Liver (tissue), 8 donors: ENCODE measurements at regions not wholly inside any gene's neighbourhood (a gene's known extent, or its start where the extent isn't known, plus 50 kb on each side); places are given as distances from the start of the nearest gene placed in this dataset.

Source experiments
- DNase-seq: peaks from one replicate; pipeline ENCODE4 v3.0.0-alpha.2; 2017; ENCODE audit warnings: low spot score
- H3K27ac ChIP-seq, 2 donors: one replicate each; pipeline ENCODE4 v1.7.0; 2013; ENCODE audit warnings: inconsistent platforms in 2 of 2, low read length in 2 of 2, control low read depth in 1 of 2, low read depth in 1 of 2, mild to moderate bottlenecking in 1 of 2
- H3K27me3 ChIP-seq, 4 donors: one replicate each; pipeline versions ENCODE4 v1.6.1 to v1.7.0; 2013; ENCODE audit warnings: low read length in 3 of 4, inconsistent platforms in 1 of 4, mild to moderate bottlenecking in 1 of 4, moderate library complexity in 1 of 4; ENCODE audit not compliant: control insufficient read depth in 4 of 4, insufficient read depth in 4 of 4
- H3K36me3 ChIP-seq, 4 donors: one replicate each; pipeline versions ENCODE4 v1.6.1 to v1.7.0; 2013; ENCODE audit warnings: low read length in 3 of 4, mild to moderate bottlenecking in 3 of 4, low read depth in 1 of 4, moderate library complexity in 1 of 4; ENCODE audit not compliant: control insufficient read depth in 4 of 4, insufficient read depth in 3 of 4
- H3K4me1 ChIP-seq, 4 donors: one replicate each; pipeline versions ENCODE4 v1.6.1 to v1.7.0; 2013; ENCODE audit warnings: low read length in 3 of 4, mild to moderate bottlenecking in 3 of 4, moderate library complexity in 1 of 4; ENCODE audit not compliant: control insufficient read depth in 4 of 4, insufficient read depth in 4 of 4
- H3K4me3 ChIP-seq, 3 donors: one replicate each; pipeline versions ENCODE4 v1.6.1 to v1.7.0; 2013; ENCODE audit warnings: low read length in 3 of 3, control low read depth in 1 of 3, low read depth in 1 of 3, mild to moderate bottlenecking in 1 of 3
- H3K9ac ChIP-seq, 2 donors: one replicate each; pipeline ENCODE4 v1.7.0; 2013; ENCODE audit warnings: low read length in 2 of 2, mild to moderate bottlenecking in 2 of 2, moderate library complexity in 2 of 2, control low read depth in 1 of 2, low read depth in 1 of 2
- H3K9me3 ChIP-seq, 4 donors: one replicate each; pipeline versions ENCODE4 v1.6.1 to v1.7.0; 2013; ENCODE audit warnings: low read length in 3 of 4; ENCODE audit not compliant: control insufficient read depth in 4 of 4
- ATF3 ChIP-seq: IDR thresholded peaks from 2 replicates; pipeline ENCODE4 v1.6.1; 2016; ENCODE audit warnings: antibody characterized with exemption
- CTCF ChIP-seq: fragments of 150-350 bp; IDR thresholded peaks from 2 replicates; pipeline ENCODE4 v1.5.1; 2017; ENCODE audit warnings: improper control_type of control experiment, low read depth, low read length; ENCODE audit not compliant: missing input control
- EGR1 ChIP-seq, 2 donors: IDR thresholded peaks; 2 replicates each; pipeline ENCODE4 v1.6.1; 2016 to 2018; ENCODE audit warnings: antibody characterized with exemption in 2 of 2, low read depth in 2 of 2
- FOXA1 ChIP-seq: IDR thresholded peaks from 2 replicates; pipeline ENCODE4 v1.6.1; 2016; ENCODE audit warnings: antibody characterized with exemption
- FOXA2 ChIP-seq: IDR thresholded peaks from 2 replicates; pipeline ENCODE4 v1.6.1; 2016; ENCODE audit warnings: antibody characterized with exemption
- GABPA ChIP-seq, 2 donors: IDR thresholded peaks in 1 of 2; conservative IDR thresholded peaks in 1 of 2; 2 replicates each; pipeline ENCODE4 v1.6.1; 2016; ENCODE audit warnings: antibody characterized with exemption in 2 of 2, mild to moderate bottlenecking in 1 of 2, moderate library complexity in 1 of 2
- HNF4A ChIP-seq, 2 donors: conservative IDR thresholded peaks; 2 replicates each; pipeline ENCODE4 v1.6.1; 2016; ENCODE audit warnings: antibody characterized with exemption in 2 of 2, mild to moderate bottlenecking in 2 of 2
- HNF4G ChIP-seq: IDR thresholded peaks from 2 replicates; pipeline ENCODE4 v1.6.1; 2016; ENCODE audit warnings: antibody characterized with exemption
- JUND ChIP-seq, 2 donors: IDR thresholded peaks; 2 replicates each; pipeline ENCODE4 v1.6.1; 2016; ENCODE audit warnings: antibody characterized with exemption in 2 of 2
- MAX ChIP-seq: IDR thresholded peaks from 2 replicates; pipeline ENCODE4 v1.6.1; 2016; ENCODE audit warnings: antibody characterized with exemption
- NR2F2 ChIP-seq: IDR thresholded peaks from 2 replicates; pipeline ENCODE4 v1.6.1; 2016; ENCODE audit warnings: antibody characterized with exemption
- RAD21 ChIP-seq, 2 donors: IDR thresholded peaks; 2 replicates each; pipeline ENCODE4 v1.6.1; 2016; ENCODE audit warnings: antibody characterized with exemption in 2 of 2, mild to moderate bottlenecking in 2 of 2
- REST ChIP-seq: IDR thresholded peaks from 2 replicates; pipeline ENCODE4 v1.6.1; 2016; ENCODE audit warnings: antibody characterized with exemption, mild to moderate bottlenecking
- TAF1 ChIP-seq: conservative IDR thresholded peaks from 2 replicates; pipeline ENCODE4 v1.6.1; 2016; ENCODE audit warnings: antibody characterized with exemption, mild to moderate bottlenecking
- YY1 ChIP-seq: IDR thresholded peaks from 2 replicates; pipeline ENCODE4 v1.6.1; 2016; ENCODE audit warnings: antibody characterized with exemption, mild to moderate bottlenecking
- ZBTB33 ChIP-seq: IDR thresholded peaks from 2 replicates; pipeline ENCODE4 v1.6.1; 2016; ENCODE audit warnings: antibody characterized with exemption
- WGBS: extraction: QIAGEN DNeasy Blood & Tissue Kit; methylation state at CpG from one replicate; pipeline ENCODE4 v1.1.7; 2013; 5-methylcytosine and 5-hydroxymethylcytosine counted together
- donor health status: healthy.
- donor health status: healthy.
- donor health status: healthy.
- donor health status: healthy.
- donor health status: healthy.

GRCh38 chr14:25943329-25943728 lies 654.5 kb downstream of the NOVA1 start:
- H3K4me1 ChIP-seq: no peaks in the 10 kb centered on the region
- no peaks in the 10 kb centered on the region for H3K9me3 ChIP-seq
- no peak overlapping the region for H3K9ac ChIP-seq
- H3K27me3 ChIP-seq: no peaks in the 10 kb centered on the region
- no peak overlapping the region for H3K27ac ChIP-seq
- 69% methylated on average over 1 of the region's 1 CpG for WGBS
- H3K36me3 ChIP-seq: no peaks in the 10 kb centered on the region
- H3K4me3 ChIP-seq: no peak overlapping the region
- DNase-seq: no peak
- no peak for TF ChIP-seq MAX
- no peak for TF ChIP-seq YY1
- TF ChIP-seq FOXA1: no peak
- TF ChIP-seq HNF4A (conservative IDR thresholded peaks at IDR 0.05): no peak
- no peak for TF ChIP-seq EGR1 (IDR thresholded peaks at IDR 0.05; ENCODE audit: low read depth in 2 of 2)
- no peak for TF ChIP-seq CTCF
- no peak for TF ChIP-seq ZBTB33
- no peak for TF ChIP-seq TAF1
- no peak for TF ChIP-seq JUND (IDR thresholded peaks at IDR 0.05)
- TF ChIP-seq REST: no peak

GRCh38 chr14:25942090-25942489 lies 655.7 kb downstream of the NOVA1 start:
- no peaks in the 10 kb centered on the region for H3K36me3 ChIP-seq
- no peak overlapping the region for H3K27ac ChIP-seq
- 59% methylated on average over 3 of the region's 3 CpGs for WGBS
- no peak overlapping the region for H3K9ac ChIP-seq
- H3K27me3 ChIP-seq: no peaks in the 10 kb centered on the region
- no peak overlapping the region for H3K4me3 ChIP-seq
- no peak for DNase-seq
- H3K9me3 ChIP-seq: no peaks in the 10 kb centered on the region
- H3K4me1 ChIP-seq: no peaks in the 10 kb centered on the region
- TF ChIP-seq GABPA (IDR thresholded peaks at IDR 0.05 in 1 of 2, conservative IDR thresholded peaks at IDR 0.05 in 1 of 2) (no peak), YY1 (no peak), REST (no peak), TAF1 (no peak), CTCF (no peak), NR2F2 (no peak), EGR1 (IDR thresholded peaks at IDR 0.05; ENCODE audit: low read depth in 2 of 2) (no peak), ZBTB33 (no peak), FOXA1 (no peak), ATF3 (no peak), RAD21 (IDR thresholded peaks at IDR 0.05) (no peak), FOXA2 (no peak), HNF4G (no peak)
